ENCODE measurements at regions not wholly inside any gene's neighbourhood (a gene's known extent, or its start where the extent isn't known, plus 50 kb on each side); places are given as distances from the start of the nearest gene placed in this dataset.

DNA sequence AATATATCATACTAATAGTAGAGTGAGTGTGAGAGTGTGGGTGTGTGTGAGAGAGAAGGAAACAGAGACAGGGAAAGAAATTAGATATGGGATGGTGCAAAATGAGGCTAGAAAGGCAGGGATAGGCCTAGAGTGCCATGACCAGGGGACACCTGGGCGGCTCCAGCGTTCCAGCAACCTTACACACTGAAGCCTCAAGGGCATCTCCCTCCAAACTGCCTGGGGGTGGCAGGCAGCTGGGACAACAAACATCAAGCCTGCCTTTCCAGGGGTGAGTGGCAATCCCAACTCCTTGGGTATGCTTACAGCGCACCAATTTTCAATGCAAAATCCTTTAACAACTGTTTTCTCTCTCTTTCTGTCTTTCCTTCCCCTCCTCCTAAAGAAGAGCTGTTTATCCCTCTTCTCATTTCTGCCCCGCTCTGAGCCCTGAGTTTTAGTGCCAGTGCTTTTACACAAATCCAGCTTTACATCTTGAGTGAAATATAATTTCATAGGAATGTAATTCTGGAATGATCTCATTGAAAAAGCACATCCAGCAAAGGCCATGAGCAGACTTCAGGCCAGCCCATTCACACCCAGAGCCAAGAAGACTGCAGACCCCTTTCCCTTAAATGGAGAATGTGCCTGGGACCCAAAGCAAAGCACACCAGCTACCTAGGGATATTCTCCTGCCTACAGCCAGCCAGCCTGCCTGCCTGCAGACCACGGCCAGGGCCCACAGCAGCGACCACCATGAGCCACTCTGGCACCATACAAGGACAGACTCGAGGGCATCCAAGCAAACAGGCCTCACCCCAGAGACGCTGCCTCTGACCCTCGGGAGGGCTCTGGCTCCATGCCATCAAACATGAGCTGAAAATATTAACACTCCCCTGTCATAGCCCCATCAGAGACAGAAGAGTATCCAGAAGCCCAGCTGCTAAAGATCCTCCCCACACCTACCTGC lies 90.3 kb downstream of the RPL27A start:
- TF ChIP-seq CTCF (IDR thresholded peaks at IDR 0.05) (no peak), POLR2AphosphoS5 (IDR thresholded peaks at IDR 0.05) (no peak), POLR2A (IDR thresholded peaks at IDR 0.05) (no peak)

Measured in sigmoid colon (tissue), 4 donors.